ENCODE measurements at regions not wholly inside any gene's neighbourhood (a gene's known extent, or its start where the extent isn't known, plus 50 kb on each side); places are given as distances from the start of the nearest gene placed in this dataset.
"Not testable (repeated sequence)": the region's sequence is repeated elsewhere in the genome, so short reads cannot be mapped to it uniquely, and the experiment has no call there.

DNA sequence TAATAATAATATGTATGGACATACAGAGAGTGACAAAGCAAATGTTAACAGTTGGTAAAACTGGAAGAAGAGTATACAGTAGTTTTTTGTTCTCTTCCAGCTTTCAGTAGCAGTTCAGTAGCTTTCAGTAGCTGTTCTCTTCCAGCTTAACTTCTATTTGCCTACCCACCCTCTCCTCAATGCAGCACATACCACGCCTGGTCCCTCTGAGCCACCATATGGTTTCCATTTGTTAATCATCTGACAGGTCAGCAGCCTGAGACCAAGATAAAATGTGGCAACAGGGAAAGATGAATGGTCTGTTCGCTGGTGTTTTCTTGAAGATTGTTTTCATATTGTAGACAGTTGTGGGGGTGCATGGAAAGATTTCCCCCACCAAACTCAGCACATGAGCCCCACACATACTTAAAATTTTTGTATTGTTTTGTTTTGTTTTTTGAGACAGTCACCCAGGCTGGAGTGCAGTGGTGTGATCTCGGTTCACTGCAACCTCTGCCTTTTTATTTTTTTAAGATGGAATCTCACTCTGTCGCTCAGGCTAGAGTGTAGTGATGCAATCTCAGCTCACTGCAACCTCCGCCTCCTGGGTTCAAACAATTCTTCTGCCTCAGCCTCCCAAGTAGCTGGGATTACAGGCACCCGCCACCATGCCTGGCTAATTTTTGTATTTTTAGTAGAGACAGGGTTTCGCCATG is 56.8 kb downstream of the ATP6V0E2 start:
- DNase-seq, result not testable (repeated sequence)

DNA sequence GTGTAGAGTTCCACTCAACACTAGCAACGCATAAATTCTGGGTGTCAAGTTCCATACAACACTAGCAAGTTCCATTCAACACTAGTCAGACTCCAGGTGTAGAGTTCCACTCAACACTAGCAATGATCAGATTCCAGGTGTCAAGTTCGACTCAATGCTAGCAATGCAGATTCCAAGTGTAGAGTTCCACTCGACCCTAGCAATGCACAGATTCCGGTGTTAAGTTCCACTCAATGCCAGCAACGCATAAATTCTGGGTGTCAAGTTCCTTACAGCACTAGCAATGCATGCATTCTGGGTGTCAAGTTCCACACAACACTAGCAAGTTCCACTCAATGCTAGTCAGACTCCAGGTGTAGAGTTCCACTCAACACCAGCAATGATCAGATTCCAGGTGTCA is 60.0 kb downstream of the ATP6V0E2 start:
- not testable (repeated sequence) for DNase-seq

- not testable (repeated sequence) for DNase-seq
Observed at GRCh38 chr7:149947346-149947745, 73.6 kb downstream of the ATP6V0E2 start.

DNA sequence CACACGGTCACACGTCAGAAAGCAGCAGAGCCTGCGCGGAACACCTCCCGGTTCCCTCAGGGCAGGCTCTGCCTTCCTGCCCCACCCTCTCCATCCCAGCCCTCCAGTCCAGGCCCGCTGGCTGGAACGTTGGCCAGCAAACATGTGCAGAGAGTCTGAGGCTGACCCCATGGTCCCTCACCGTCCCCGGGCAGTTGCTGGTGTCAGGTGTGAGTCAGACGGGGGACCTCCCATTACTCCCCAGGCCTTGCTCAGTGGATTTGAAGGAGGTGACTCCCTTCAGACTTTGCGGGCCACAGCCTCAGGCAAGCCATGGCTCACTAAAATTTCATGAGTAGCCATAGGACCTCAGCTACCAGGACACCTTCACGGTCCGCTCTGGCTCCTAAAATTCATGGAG is 74.7 kb downstream of the ATP6V0E2 start:
- not testable (repeated sequence) for DNase-seq

GRCh38 chr7:149949863-149950577 is 76.3 kb downstream of the ATP6V0E2 start:
- not testable (repeated sequence) for DNase-seq

GRCh38 chr7:149950578-149950924 is 76.8 kb downstream of the ATP6V0E2 start:
- DNase-seq, result not testable (repeated sequence)

DNA sequence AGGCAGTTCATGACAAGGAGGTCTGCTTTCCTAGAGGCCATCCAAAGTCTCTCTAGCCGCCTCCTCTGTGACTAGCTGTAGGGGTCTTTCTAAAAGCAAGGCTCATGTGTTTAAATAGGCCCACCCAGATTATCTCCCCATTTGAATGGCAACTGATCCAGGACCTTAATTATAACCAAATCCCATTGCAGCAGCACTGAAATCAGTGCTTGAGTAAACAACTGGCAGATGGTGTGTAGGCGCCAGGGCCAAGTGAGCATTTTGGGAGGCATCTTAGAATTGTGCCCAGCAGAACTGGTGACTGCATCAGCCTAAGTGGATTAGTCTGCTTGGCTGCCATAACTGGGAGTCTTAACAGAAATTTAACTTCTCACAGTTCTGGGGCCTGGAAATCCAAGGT is 77.8 kb downstream of the ATP6V0E2 start:
- not testable (repeated sequence) for DNase-seq

- DNase-seq, result not testable (repeated sequence)
Observed at GRCh38 chr7:149958880-149959279, 85.1 kb downstream of the ATP6V0E2 start.

- DNase-seq, result peak; percentile 9
Observed at GRCh38 chr7:149960863-149961262, 87.1 kb downstream of the ATP6V0E2 start.

GRCh38 chr7:149961878-149962277 is 88.1 kb downstream of the ATP6V0E2 start:
- peak; percentile 22 for DNase-seq

DNA sequence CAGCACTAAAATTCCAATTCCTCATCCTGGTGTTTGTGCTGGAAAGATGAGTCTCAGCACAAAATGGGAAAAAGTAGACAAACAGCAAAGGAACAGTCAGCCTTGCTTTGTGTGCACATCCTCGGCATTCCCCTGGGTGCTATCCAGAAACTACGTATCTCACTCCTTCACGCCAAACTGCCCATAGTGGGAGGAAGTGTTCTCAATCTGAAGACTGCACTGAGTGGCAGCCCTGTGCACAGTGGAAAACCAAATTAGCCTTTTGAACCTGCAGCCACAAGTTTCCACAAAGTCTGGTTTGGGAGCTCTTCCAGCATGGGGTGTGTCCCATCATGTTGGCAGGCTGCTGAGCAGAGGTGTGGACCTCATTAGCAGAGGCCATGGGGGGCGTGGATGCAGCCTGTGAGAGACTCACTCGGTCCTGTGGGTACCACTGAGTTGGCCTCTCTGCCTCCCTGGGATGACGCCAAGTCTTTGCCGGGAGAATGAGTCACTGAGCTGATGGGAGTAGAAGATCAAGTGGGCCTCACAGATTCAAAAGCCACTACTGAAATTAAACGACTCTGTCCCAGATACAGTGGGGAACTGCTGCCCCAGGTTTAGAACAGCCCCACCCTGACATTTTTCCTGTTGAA is 89.0 kb downstream of the ATP6V0E2 start:
- DNase-seq, result not testable (repeated sequence)

DNA sequence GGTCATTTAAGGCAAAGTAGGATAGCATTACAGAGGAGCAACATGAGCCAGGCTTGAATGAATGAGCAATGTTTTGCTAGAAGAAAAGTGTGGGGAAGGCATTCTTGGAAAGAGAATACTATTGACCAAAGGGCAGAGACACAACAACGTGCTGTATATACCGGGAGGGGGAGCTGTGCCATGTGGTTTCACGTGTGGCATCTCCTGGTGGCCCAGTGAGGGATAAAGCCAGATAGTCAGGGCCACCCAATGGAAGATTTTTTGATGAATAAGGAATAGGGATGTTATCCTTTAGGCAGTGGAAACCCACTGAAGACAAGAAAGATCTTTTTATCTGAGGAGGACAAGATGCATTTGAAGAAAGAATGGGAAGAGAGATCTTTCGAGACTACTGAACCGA is 90.2 kb downstream of the ATP6V0E2 start:
- not testable (repeated sequence) for DNase-seq

DNA sequence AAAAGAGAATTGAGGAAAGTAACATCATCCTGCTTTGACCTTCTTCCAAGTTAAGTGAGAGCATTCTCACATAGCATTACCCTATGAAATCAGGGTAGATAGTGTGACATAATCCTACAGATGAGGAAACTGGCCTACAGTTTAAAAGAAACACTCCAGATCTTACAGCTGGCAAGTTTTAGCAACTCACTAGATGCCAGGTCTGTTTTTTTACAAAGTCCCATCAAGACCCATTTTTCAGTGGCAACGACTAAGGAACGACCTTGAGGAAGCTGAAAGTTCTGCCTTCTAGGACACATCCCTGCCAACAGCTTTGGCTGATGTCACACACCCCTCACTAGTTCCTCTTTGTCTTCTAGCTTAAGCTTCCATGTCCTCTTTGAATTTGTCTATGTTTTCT is 92.7 kb downstream of the ATP6V0E2 start:
- DNase-seq, result not testable (repeated sequence)

DNA sequence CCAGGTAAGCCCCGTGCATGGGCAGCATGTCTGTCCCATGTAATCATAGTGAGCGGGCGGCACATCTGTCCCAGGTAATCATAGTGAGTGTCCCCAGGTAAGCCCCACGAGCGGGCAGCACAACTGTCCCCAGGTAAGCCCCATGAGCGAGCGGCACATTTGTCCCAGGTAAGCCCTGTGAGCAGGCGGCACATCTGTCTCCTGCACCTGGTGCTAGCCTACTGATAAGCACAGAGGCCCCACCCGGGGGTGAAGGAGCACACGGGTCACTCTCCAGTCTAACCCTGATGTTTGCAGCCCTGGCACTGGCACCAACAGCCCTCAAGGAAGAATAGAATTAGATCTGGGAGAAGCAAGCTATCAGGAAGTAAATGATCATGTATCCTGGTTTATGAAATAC is 99.2 kb downstream of the ATP6V0E2 start:
- not testable (repeated sequence) for DNase-seq

- DNase-seq, result not testable (repeated sequence)
Observed at GRCh38 chr7:149973681-149974080, 99.9 kb downstream of the ATP6V0E2 start.

DNA sequence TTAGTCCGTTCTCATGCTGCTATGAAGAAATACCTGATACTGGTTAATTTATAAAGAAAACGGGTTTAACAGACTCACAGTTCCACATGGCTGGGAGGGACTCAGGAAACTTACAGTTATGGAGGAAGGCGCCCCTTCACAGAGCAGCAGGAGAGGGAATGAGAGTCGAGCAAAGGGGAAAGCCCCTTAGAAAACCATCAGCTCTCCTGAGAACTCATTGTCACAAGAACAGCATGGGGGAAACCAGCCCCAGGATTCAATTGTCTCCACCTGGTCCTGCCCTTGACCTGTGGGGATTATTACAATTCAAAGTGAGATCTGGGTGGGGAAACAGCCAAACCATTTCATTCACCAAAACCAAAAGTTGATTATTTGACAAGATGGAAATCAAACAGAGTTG is 101.8 kb downstream of the ATP6V0E2 start:
- DNase-seq, result not testable (repeated sequence)

- DNase-seq, result not testable (repeated sequence)
Observed at GRCh38 chr7:149978537-149978936, 104.8 kb downstream of the ATP6V0E2 start.

- not testable (repeated sequence) for DNase-seq
Observed at GRCh38 chr7:149978944-149979343, 105.2 kb downstream of the ATP6V0E2 start.

GRCh38 chr7:149982537-149983112 is 108.9 kb downstream of the ATP6V0E2 start:
- DNase-seq, result not testable (repeated sequence)

- DNase-seq, result not testable (repeated sequence)
Observed at GRCh38 chr7:149986866-149987265, 113.1 kb downstream of the ATP6V0E2 start.

GRCh38 chr7:149991652-149992302 is 118.0 kb downstream of the ATP6V0E2 start:
- DNase-seq, result not testable (repeated sequence)

DNA sequence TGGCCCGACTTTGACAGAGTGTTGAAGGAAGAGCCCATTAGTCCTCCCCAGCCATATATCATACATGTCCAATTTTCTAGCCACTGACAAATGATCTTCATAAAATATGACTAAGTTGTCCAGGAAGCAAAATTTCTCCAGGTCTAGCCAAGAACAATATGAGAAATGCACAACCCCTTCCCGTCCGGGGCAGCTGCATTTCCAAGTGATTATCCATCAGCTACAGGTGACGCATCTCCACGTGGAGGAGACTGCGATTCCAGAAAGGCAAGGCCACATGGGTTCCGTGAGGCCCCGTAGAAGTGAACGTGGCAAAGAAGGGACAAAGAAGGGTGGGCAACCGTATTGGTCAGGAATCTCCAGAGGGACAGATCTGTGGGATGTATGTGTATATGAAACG is 118.6 kb downstream of the ATP6V0E2 start:
- not testable (repeated sequence) for DNase-seq

Measured in central memory CD4-positive, alpha-beta T cell (primary cell).